ENCODE measurements at regions not wholly inside any gene's neighbourhood (a gene's known extent, or its start where the extent isn't known, plus 50 kb on each side); places are given as distances from the start of the nearest gene placed in this dataset.

GRCh38 chr5:10166392-10166791 is 83.3 kb downstream of the ATPSCKMT start:
- Mint-ChIP-seq H3K4me3 (ENCODE audit: unreplicated experiment) (no peak overlapping the region), H3K36me3 (ENCODE audit: low read depth, unreplicated experiment) (no peaks in the 10 kb centered on the region), H3K27ac (ENCODE audit: unreplicated experiment) (no peak overlapping the region), H3K9me3 (ENCODE audit: unreplicated experiment) (no peaks in the 10 kb centered on the region), H3K4me1 (ENCODE audit: unreplicated experiment) (no peaks in the 10 kb centered on the region), H3K27me3 (ENCODE audit: unreplicated experiment) (peaks cover 2% of the 10 kb centered on the region)
- no peak for DNase-seq (ENCODE audit: low spot score)
- TF ChIP-seq CTCF (IDR thresholded peaks at IDR 0.05; ENCODE audit: unreplicated experiment) = no peak

GRCh38 chr5:10162468-10162867 is 87.2 kb downstream of the ATPSCKMT start:
- Mint-ChIP-seq H3K36me3 (ENCODE audit: low read depth, unreplicated experiment) (no peaks in the 10 kb centered on the region), H3K27me3 (ENCODE audit: unreplicated experiment) (no peaks in the 10 kb centered on the region), H3K27ac (ENCODE audit: unreplicated experiment) (no peak overlapping the region), H3K9me3 (ENCODE audit: unreplicated experiment) (no peaks in the 10 kb centered on the region), H3K4me1 (ENCODE audit: unreplicated experiment) (no peaks in the 10 kb centered on the region), H3K4me3 (ENCODE audit: unreplicated experiment) (no peak overlapping the region)
- no peak for TF ChIP-seq CTCF (IDR thresholded peaks at IDR 0.05; ENCODE audit: unreplicated experiment)
- DNase-seq (ENCODE audit: low spot score) = no peak

GRCh38 chr5:10161778-10162177 is 87.9 kb downstream of the ATPSCKMT start:
- Mint-ChIP-seq H3K4me3 (ENCODE audit: unreplicated experiment) (no peak overlapping the region), H3K27ac (ENCODE audit: unreplicated experiment) (no peak overlapping the region), H3K27me3 (ENCODE audit: unreplicated experiment) (peaks cover 2% of the 10 kb centered on the region), H3K36me3 (ENCODE audit: low read depth, unreplicated experiment) (no peaks in the 10 kb centered on the region), H3K4me1 (ENCODE audit: unreplicated experiment) (no peaks in the 10 kb centered on the region), H3K9me3 (ENCODE audit: unreplicated experiment) (no peaks in the 10 kb centered on the region)
- no peak for DNase-seq (ENCODE audit: low spot score)
- no peak for TF ChIP-seq CTCF (IDR thresholded peaks at IDR 0.05; ENCODE audit: unreplicated experiment)

GRCh38 chr5:10160241-10160640 is 89.4 kb downstream of the ATPSCKMT start:
- Mint-ChIP-seq H3K27me3 (ENCODE audit: unreplicated experiment) (peaks cover 2% of the 10 kb centered on the region), H3K27ac (ENCODE audit: unreplicated experiment) (no peak overlapping the region), H3K9me3 (ENCODE audit: unreplicated experiment) (no peaks in the 10 kb centered on the region), H3K4me3 (ENCODE audit: unreplicated experiment) (no peak overlapping the region), H3K4me1 (ENCODE audit: unreplicated experiment) (no peaks in the 10 kb centered on the region), H3K36me3 (ENCODE audit: low read depth, unreplicated experiment) (no peaks in the 10 kb centered on the region)
- DNase-seq (ENCODE audit: low spot score) = no peak
- no peak for TF ChIP-seq CTCF (IDR thresholded peaks at IDR 0.05; ENCODE audit: unreplicated experiment)

GRCh38 chr5:10158886-10159285 is 90.8 kb downstream of the ATPSCKMT start:
- TF ChIP-seq CTCF (IDR thresholded peaks at IDR 0.05; ENCODE audit: unreplicated experiment) = peak; percentile 47
- DNase-seq (ENCODE audit: low spot score) = no peak
- Mint-ChIP-seq H3K27me3 (ENCODE audit: unreplicated experiment) (peaks cover 2% of the 10 kb centered on the region), H3K27ac (ENCODE audit: unreplicated experiment) (no peak overlapping the region), H3K4me1 (ENCODE audit: unreplicated experiment) (no peaks in the 10 kb centered on the region), H3K36me3 (ENCODE audit: low read depth, unreplicated experiment) (no peaks in the 10 kb centered on the region), H3K9me3 (ENCODE audit: unreplicated experiment) (no peaks in the 10 kb centered on the region), H3K4me3 (ENCODE audit: unreplicated experiment) (no peak overlapping the region)
